GM20000 (cell line): ENCODE measurements at regions not wholly inside any gene's neighbourhood (a gene's known extent, or its start where the extent isn't known, plus 50 kb on each side); places are given as distances from the start of the nearest gene placed in this dataset.
A peak's percentile ranks its signal among the peaks of the same experiment; 100 is the strongest.

ENCODE experiments used
- DNase-seq: peaks from one replicate; pipeline ENCODE4 v3.0.0; 2012; ENCODE audit warnings: low spot score
- TF ChIP-seq, protein P1 (sequence below): IDR thresholded peaks from 2 replicates; pipeline ENCODE4 v1.5.1; 2012; ENCODE audit warnings: mild to moderate bottlenecking, control low read depth; ENCODE audit errors: extremely low read depth, missing control alignments

DNA sequence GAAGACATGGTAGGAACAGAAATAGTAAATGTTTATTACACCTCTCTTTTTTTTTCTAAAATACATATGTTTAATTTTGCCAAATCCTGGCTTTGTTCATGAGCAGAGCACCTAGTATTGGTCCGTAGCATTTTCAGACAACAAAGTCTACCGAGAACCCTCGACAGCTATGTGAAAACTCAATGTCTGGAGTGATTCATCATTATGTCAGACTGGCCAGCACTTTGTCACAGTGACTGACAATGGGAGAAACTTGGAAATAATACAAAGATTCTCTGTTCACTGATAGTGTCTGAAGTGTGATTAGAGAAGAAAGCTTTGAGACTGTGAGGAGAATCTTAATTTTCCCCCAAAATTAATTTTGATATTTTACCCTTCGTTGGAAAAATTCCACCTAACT, 143.0 kb downstream of the HNMT start:
- no peak for DNase-seq
- TF ChIP-seq, protein P1, sequence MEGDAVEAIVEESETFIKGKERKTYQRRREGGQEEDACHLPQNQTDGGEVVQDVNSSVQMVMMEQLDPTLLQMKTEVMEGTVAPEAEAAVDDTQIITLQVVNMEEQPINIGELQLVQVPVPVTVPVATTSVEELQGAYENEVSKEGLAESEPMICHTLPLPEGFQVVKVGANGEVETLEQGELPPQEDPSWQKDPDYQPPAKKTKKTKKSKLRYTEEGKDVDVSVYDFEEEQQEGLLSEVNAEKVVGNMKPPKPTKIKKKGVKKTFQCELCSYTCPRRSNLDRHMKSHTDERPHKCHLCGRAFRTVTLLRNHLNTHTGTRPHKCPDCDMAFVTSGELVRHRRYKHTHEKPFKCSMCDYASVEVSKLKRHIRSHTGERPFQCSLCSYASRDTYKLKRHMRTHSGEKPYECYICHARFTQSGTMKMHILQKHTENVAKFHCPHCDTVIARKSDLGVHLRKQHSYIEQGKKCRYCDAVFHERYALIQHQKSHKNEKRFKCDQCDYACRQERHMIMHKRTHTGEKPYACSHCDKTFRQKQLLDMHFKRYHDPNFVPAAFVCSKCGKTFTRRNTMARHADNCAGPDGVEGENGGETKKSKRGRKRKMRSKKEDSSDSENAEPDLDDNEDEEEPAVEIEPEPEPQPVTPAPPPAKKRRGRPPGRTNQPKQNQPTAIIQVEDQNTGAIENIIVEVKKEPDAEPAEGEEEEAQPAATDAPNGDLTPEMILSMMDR, result no peak

DNA sequence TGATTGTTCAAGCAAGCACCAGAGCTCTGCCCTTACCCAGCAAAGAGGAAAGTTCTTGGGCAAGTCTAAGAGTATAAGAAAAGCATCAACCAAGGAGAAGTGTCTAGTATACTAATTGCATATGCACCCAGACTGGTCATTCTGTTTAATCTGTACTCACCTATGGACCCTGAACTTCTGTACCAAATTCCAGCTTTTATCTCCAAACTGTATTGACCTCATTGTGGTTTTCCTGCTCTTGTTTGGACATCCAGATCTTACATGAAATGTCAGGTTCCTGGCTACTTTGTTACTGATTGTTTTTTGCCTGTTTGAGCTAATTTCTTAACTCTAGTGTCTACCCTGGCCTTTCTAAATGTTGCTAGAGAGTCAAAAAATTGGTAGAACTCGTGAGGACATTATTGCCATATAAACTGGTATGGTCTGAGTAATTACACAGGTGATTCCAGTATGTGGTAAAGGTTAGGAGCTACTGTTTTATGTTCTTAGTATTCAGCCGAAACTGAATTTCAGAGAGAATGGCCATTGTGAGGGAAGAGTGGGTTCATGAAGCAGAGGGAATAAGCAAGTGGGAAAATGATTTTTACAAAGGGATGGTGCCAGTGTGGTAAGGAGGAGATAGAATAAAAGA, 146.3 kb downstream of the HNMT start:
- no peak for DNase-seq
- TF ChIP-seq, protein P1, result no peak

DNA sequence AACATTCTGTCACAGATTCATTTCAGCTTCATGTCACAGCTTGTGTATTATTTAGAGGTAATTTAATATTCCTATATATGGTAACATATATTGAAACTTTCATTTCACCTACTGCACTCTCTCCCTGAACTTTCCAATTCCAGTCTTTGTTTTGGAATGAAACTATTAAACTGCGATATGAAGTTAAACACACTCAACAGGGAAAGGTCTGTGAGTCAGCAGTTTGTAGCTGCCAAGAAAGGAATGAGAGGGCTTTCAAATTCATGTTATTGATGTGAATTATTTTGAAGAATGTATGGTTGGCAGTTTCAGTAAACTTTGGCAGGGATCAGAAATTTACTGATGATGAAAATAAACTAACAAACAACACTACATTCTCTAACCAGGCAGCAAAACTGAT, 148.3 kb downstream of the HNMT start:
- DNase-seq, result no peak
- TF ChIP-seq, protein P1, result no peak

DNA sequence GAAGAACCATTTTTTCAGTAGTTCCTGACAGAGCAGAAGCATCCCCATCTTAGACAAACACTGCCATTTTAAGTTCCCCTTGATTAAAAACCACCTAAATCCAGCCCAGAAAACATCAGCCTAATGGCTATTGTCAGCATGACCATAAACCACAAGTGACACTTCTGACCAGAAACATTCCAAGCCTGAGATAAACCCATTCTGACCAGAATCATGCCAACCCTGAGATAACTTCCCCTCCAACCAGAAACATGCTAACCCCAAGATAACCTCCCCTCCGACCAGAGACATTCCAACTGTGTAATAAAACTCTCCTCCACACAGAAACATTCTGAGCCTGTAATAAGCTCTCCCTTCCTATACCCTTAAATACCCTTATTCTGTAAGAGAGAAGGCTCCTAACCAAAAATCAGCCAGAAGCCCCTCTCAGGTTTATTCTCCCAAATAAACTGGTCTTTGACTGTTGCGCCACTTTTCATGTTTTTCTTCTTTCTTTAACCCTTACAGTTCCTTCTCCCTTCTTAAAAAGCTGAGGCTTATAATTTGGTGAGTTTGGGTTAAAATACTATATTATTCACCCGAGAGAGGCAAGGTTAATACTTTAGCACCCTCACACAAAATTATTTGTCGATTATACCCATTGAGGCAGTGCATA, 149.7 kb downstream of the HNMT start:
- TF ChIP-seq, protein P1, result no peak
- DNase-seq, result no peak

DNA sequence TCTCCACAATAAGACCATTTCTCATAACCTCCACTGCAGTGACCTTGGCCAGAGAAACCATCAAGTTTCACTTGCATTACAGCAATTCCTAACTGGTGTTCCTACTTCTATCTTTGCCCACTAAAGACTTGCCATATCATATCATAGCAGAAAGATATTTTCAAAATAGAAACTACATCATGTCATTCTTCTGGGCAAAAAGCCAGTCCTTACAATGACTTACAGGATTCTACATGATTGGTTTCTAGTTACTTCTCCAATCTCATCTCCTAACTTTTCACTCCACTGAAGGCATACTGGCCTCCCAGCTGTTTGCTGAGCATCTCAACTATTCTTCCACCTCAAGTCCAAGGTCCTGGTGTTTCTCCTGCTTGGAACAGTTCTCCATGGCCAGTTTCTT, 151.4 kb downstream of the HNMT start:
- TF ChIP-seq, protein P1, result no peak
- no peak for DNase-seq

DNA sequence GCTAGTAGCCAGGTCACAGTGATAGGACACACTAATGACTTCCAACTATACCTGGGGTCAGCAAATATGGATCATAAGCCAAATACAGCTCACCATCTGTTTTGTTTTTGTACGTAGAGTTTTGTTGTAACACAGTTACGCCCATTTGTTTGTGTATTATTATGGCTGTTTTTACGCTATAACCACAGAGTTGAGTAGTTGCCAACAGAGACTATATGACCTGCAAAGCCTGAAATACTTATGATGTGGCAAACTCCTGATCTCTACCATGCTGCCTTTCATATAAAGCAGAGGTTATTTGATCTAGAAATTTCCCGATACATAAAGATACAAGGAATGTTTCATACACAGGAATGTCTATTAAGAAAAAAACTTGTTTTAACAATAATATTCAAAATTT, 152.2 kb downstream of the HNMT start:
- TF ChIP-seq, protein P1, result no peak
- no peak for DNase-seq

DNA sequence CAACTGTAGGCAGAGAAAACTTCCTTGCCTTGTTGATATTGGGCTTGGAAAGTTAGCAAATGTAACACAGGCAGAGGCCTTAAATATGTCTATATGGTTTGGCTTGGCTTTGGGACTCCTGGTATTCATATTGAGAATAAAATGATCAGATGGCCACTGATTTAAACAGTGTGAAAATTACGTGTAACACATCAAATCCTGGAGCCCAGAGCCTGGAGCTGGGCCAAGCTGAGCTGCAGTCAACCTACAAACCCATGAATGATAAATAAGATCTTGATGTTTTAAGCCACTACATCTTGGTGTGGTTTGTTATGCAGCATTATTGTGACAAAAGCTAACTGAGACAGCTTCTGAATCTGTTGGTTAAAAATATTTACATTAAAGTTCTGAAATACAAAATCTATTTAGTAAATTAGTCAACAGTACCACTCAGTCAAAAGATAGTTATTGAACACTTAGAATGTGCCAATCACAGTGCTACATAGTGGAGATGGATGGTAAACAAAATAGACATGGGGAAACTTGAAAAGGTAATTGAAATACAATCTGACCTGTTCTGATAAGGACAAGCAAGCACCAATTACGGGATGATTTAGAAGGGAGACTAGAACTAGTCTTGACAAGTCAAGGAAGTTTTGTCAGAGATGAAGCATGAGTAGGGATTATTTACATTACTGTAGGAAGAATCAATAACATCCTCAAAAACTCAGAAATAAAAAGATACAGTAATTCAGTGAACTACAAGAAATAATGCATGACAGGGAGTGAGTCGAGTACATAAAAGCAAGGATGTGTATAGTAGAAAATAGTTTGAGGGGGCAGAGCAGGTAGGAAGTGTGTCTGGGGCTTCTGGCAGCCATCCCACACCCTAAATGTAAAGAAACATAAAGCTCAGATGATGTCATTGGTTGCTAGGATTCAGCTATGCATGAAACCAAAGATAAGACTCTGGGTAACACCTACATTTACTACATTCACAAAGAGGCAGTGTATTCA, 157.7 kb downstream of the HNMT start:
- TF ChIP-seq, protein P1, result no peak
- peak; percentile 18 for DNase-seq
